ENCODE measurements at regions not wholly inside any gene's neighbourhood (a gene's known extent, or its start where the extent isn't known, plus 50 kb on each side); places are given as distances from the start of the nearest gene placed in this dataset.

DNA sequence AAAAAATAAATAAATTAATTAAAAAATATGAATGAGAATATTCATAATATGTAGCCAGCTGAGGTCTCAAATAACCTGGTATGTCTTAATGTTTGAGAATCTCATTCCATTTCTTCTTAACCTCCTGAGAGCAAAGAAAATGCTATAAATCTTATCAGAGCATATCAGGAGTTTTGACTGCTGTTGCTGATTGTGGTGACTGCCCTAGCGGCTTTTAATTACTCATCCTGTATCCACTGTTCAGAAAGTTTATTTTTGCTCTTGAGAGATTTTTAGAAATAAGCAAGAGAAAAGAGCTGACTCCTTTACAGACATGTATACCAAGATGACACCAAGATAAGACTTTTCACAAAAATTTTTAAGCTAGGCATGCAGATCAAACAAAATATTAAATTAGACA is 454.8 kb upstream of the CBLB start:
- ChIA-PET CTCF (no interaction called here), POLR2A (no interaction called here)
- no peak for DNase-seq (ENCODE audit: low read depth, low spot score)
- Histone ChIP-seq H3K4me3 (ENCODE audit: low read depth, low read length) (no peak overlapping the region), H3K27ac (ENCODE audit: low read depth, low read length) (no peak overlapping the region), H3K27me3 (ENCODE audit: control insufficient read depth, insufficient read depth, low read length) (no peaks in the 10 kb centered on the region), H3K9me3 (ENCODE audit: control insufficient read depth, insufficient read depth, low read length) (no peaks in the 10 kb centered on the region)
- TF ChIP-seq, protein P1, sequence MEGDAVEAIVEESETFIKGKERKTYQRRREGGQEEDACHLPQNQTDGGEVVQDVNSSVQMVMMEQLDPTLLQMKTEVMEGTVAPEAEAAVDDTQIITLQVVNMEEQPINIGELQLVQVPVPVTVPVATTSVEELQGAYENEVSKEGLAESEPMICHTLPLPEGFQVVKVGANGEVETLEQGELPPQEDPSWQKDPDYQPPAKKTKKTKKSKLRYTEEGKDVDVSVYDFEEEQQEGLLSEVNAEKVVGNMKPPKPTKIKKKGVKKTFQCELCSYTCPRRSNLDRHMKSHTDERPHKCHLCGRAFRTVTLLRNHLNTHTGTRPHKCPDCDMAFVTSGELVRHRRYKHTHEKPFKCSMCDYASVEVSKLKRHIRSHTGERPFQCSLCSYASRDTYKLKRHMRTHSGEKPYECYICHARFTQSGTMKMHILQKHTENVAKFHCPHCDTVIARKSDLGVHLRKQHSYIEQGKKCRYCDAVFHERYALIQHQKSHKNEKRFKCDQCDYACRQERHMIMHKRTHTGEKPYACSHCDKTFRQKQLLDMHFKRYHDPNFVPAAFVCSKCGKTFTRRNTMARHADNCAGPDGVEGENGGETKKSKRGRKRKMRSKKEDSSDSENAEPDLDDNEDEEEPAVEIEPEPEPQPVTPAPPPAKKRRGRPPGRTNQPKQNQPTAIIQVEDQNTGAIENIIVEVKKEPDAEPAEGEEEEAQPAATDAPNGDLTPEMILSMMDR (IDR thresholded peaks at IDR 0.05; ENCODE audit: low read depth, low read length), result no peak

DNA sequence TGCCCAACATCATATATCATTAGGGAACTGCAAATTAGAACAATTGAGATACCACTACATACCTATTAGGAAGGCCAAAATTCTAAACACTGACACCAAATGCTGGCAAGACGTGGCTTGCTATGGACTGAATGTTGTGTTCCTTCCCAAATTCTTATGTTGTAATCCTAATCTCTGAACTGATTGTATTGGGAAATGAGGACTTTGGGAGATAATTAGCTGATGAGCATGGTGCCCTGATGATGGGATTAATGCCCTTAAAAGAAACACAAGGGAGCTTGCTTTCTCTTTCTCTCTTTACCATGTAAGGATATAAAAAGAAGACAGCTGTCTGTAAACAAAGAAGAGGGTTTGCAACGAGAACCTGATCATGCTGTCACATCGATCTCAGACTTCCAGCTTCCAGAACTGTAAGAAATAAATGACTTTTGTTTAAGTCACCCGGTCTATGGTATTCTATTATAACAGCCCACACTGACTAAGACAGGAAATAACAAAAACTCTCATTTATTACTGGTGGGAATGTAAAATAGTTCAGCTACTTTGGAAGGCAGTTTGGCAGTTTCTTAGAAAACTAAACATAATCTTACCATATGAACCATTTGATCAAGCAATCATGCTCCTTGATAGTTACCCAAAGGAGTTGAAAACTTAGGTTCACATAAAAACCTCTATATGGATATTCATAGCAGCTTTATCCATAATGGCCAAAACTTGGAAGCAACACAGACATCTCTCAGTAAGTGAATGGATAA is 458.3 kb upstream of the CBLB start:
- TF ChIP-seq, protein P1 (IDR thresholded peaks at IDR 0.05; ENCODE audit: low read depth, low read length), result no peak
- CTCF ChIA-PET, result no interaction called here
- Histone ChIP-seq H3K27ac (ENCODE audit: low read depth, low read length) (no peak overlapping the region), H3K27me3 (ENCODE audit: control insufficient read depth, insufficient read depth, low read length) (no peaks in the 10 kb centered on the region), H3K9me3 (ENCODE audit: control insufficient read depth, insufficient read depth, low read length) (no peaks in the 10 kb centered on the region), H3K4me3 (ENCODE audit: low read depth, low read length) (no peak overlapping the region)
- no peak for DNase-seq (ENCODE audit: low read depth, low spot score)
- POLR2A ChIA-PET, result no interaction called here

DNA sequence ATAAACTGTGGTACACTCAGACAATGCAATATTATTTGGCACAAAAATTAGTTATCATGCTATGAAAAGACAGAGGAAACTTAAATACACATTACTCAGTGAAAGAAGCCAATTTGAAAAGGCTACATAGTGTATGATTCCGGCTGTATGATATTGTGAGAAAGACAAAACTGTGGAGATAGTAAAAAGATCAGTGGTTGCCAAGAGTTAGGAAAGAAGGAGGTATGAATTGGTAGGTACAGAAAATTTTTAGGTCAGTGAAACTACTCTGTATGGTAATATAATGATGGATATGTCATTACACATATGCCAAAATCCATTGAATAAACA is 458.8 kb upstream of the CBLB start:
- H3K27ac ChIP-seq (ENCODE audit: low read depth, low read length), result no peak overlapping the region
- H3K9me3 ChIP-seq (ENCODE audit: control insufficient read depth, insufficient read depth, low read length), result no peaks in the 10 kb centered on the region
- H3K4me3 ChIP-seq (ENCODE audit: low read depth, low read length), result no peak overlapping the region
- DNase-seq (ENCODE audit: low read depth, low spot score), result no peak
- CTCF ChIA-PET, result no interaction called here
- TF ChIP-seq, protein P1 (IDR thresholded peaks at IDR 0.05; ENCODE audit: low read depth, low read length), result no peak
- H3K27me3 ChIP-seq (ENCODE audit: control insufficient read depth, insufficient read depth, low read length), result no peaks in the 10 kb centered on the region
- POLR2A ChIA-PET, result no interaction called here

DNA sequence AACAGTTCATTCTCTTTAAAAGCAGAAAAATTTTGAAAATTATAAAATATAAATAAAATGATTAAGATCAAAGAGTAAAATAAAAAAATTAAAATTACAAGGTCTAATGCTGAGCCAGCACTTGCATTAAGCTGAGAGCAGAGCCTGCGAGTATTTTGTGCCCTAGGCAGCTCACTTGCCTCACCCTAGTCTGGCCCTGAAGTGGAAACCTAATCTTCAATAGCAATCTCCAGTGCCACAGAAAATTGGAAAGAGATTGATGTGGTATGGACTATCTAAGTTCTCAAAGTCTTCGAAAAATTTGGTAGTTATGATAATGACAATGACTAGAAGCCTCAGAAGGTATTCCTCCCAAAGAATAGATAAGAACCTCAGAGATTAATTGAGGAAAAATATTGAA is 459.4 kb upstream of the CBLB start:
- Histone ChIP-seq H3K27me3 (ENCODE audit: control insufficient read depth, insufficient read depth, low read length) (no peaks in the 10 kb centered on the region), H3K27ac (ENCODE audit: low read depth, low read length) (no peak overlapping the region), H3K9me3 (ENCODE audit: control insufficient read depth, insufficient read depth, low read length) (no peaks in the 10 kb centered on the region), H3K4me3 (ENCODE audit: low read depth, low read length) (no peak overlapping the region)
- POLR2A ChIA-PET, result no interaction called here
- no peak for DNase-seq (ENCODE audit: low read depth, low spot score)
- CTCF ChIA-PET, result no interaction called here
- TF ChIP-seq, protein P1 (IDR thresholded peaks at IDR 0.05; ENCODE audit: low read depth, low read length), result no peak

DNA sequence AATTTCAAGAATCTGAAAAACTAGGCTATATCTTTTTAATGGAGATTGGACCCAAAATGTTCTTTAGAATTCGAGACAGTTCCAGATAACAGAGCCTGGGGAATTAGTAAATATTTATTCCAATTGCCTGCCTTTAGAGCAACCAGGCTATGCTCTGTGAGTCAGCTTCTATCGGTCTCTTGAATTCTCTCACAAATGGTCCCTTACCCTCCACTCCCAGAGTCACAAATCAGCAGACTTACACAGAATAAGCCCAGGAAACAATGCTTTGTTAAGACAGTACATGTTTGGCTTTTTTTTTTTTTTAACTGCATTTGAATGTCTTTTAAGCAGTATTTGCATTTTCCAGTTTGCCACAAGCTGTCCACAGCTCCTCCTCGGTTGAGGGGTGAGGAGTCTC is 460.7 kb upstream of the CBLB start:
- CTCF ChIA-PET, result interaction anchor here (0.6 kb wide), 2 partner anchors 131 to 1555 kb away, joined by 5 read pairs; no protein-coding TSS in a partner anchor

More for the DNA sequence above, 460.7 kb upstream of the CBLB start:
- Histone ChIP-seq H3K27ac (ENCODE audit: low read depth, low read length) (no peak overlapping the region), H3K9me3 (ENCODE audit: control insufficient read depth, insufficient read depth, low read length) (no peaks in the 10 kb centered on the region), H3K4me3 (ENCODE audit: low read depth, low read length) (no peak overlapping the region), H3K27me3 (ENCODE audit: control insufficient read depth, insufficient read depth, low read length) (no peaks in the 10 kb centered on the region)
- TF ChIP-seq, protein P1 (IDR thresholded peaks at IDR 0.05; ENCODE audit: low read depth, low read length), result no peak
- no peak for DNase-seq (ENCODE audit: low read depth, low spot score)
- POLR2A ChIA-PET, result interaction anchor here (0.6 kb wide), 1 partner anchor 19 kb away, joined by 3 read pairs; no protein-coding TSS in a partner anchor
